Stimulated activated CD4-positive, alpha-beta T cell treated with anti-CD3 and anti-CD28 coated beads, Interleukin-4, amount 100 ng/mL, for 4 hours (primary cell): ENCODE measurements at regions not wholly inside any gene's neighbourhood (a gene's known extent, or its start where the extent isn't known, plus 50 kb on each side); places are given as distances from the start of the nearest gene placed in this dataset.
"Not testable (repeated sequence)": the region's sequence is repeated elsewhere in the genome, so short reads cannot be mapped to it uniquely, and the experiment has no call there.

Source experiments
- DNase-seq, 2 experiments: peaks; one replicate each; pipeline ENCODE4 v3.0.0-alpha.2; 2020

- DNase-seq = no peak
Observed at GRCh38 chr1:58939666-58940370, 156.0 kb upstream of the JUN start.

- no peak for DNase-seq
Observed at GRCh38 chr1:58941471-58942289, 157.8 kb upstream of the JUN start.

- no peak for DNase-seq
Observed at GRCh38 chr1:58942759-58943191, 158.9 kb upstream of the JUN start.

GRCh38 chr1:58943776-58944175, 159.9 kb upstream of the JUN start:
- DNase-seq = no peak

- no peak for DNase-seq
Observed at GRCh38 chr1:58944439-58944838, 160.6 kb upstream of the JUN start.

- DNase-seq = no peak
Observed at GRCh38 chr1:58946390-58946789, 162.5 kb upstream of the JUN start.

- DNase-seq = no peak
Observed at GRCh38 chr1:58948671-58949070, 164.8 kb upstream of the JUN start.

GRCh38 chr1:58949551-58950220, 165.8 kb upstream of the JUN start:
- no peak for DNase-seq

GRCh38 chr1:58950897-58951296, 167.1 kb upstream of the JUN start:
- no peak for DNase-seq

- not testable (repeated sequence) for DNase-seq
Observed at GRCh38 chr1:58953951-58954350, 170.1 kb upstream of the JUN start.

GRCh38 chr1:58963287-58963686, 179.4 kb upstream of the JUN start:
- DNase-seq = not testable (repeated sequence)

GRCh38 chr1:58964428-58964827, 180.6 kb upstream of the JUN start:
- DNase-seq = no peak

GRCh38 chr1:58964880-58965279, 181.0 kb upstream of the JUN start:
- no peak for DNase-seq

- no peak for DNase-seq
Observed at GRCh38 chr1:58966103-58966916, 182.5 kb upstream of the JUN start.

- no peak for DNase-seq
Observed at GRCh38 chr1:58966917-58967740, 183.3 kb upstream of the JUN start.

- DNase-seq = no peak
Observed at GRCh38 chr1:58968360-58968952, 184.6 kb upstream of the JUN start.

GRCh38 chr1:58969176-58969575, 185.3 kb upstream of the JUN start:
- not testable (repeated sequence) for DNase-seq

GRCh38 chr1:58971629-58972140, 187.8 kb upstream of the JUN start:
- DNase-seq = no peak

- DNase-seq = no peak
Observed at GRCh38 chr1:58975888-58976287, 192.0 kb upstream of the JUN start.

GRCh38 chr1:58976294-58976693, 192.4 kb upstream of the JUN start:
- DNase-seq = no peak

- no peak for DNase-seq
Observed at GRCh38 chr1:58977598-58977997, 193.8 kb upstream of the JUN start.
